22Rv1 (cell line): ENCODE measurements at regions not wholly inside any gene's neighbourhood (a gene's known extent, or its start where the extent isn't known, plus 50 kb on each side); places are given as distances from the start of the nearest gene placed in this dataset.

ENCODE experiments used
- CTCF ChIP-seq: fragments of 450-650 bp; IDR thresholded peaks from 2 replicates; pipeline ENCODE4 v1.5.1; 2017; ENCODE audit warnings: mild to moderate bottlenecking
- ZFX ChIP-seq: fragments of 450-650 bp; IDR thresholded peaks from 2 replicates; pipeline ENCODE4 v1.6.1; 2017; ENCODE audit warnings: antibody characterized with exemption, borderline replicate concordance

GRCh38 chr21:35606578-35606977 lies 453.7 kb downstream of the SETD4 start:
- TF ChIP-seq CTCF (no peak), ZFX (no peak)
